ENCODE measurements at regions not wholly inside any gene's neighbourhood (a gene's known extent, or its start where the extent isn't known, plus 50 kb on each side); places are given as distances from the start of the nearest gene placed in this dataset.

GRCh38 chr5:56647099-56647850 lies 168.1 kb upstream of the MAP3K1 start:
- Histone ChIP-seq H4K20me1 (ENCODE audit: control insufficient read depth, insufficient read depth, insufficient read length) (no peaks in the 10 kb centered on the region), H4K8ac (replicated peaks; ENCODE audit: insufficient read length, low read depth, low read length) (no peak overlapping the region), H3K9ac (ENCODE audit: extremely low read depth, insufficient read length, low read length) (no peak overlapping the region), H2BK12ac (ENCODE audit: insufficient read length, low read depth, low read length) (no peak overlapping the region), H3K79me2 (ENCODE audit: insufficient read depth, low read length) (no peaks in the 10 kb centered on the region), H2AFZ (ENCODE audit: low read length) (no peak overlapping the region), H3K27me3 (ENCODE audit: insufficient read depth, low read length) (no peaks in the 10 kb centered on the region), H3K4me1 (ENCODE audit: insufficient read depth, low read length) (no peaks in the 10 kb centered on the region; the same call in 1 of the 2 replicates), H2BK5ac (ENCODE audit: insufficient read length, low read length) (no peak overlapping the region), H4K91ac (ENCODE audit: insufficient read length, low read depth, low read length) (no peak overlapping the region), H3K27ac (ENCODE audit: insufficient read length, low read depth, low read length) (no peak overlapping the region), H3K18ac (ENCODE audit: insufficient read length, low read depth, low read length) (no peak overlapping the region), H3K4ac (ENCODE audit: low read depth, low read length) (no peak overlapping the region), H2BK15ac (ENCODE audit: low read depth, low read length) (no peak overlapping the region), H3K9me3 (ENCODE audit: control insufficient read depth, low read depth, low read length) (no peaks in the 10 kb centered on the region), H3K56ac (ENCODE audit: insufficient read length, low read depth, low read length) (no peak overlapping the region), H3K14ac (ENCODE audit: insufficient read depth, low read length) (no peak overlapping the region), H3T11ph (ENCODE audit: low read length) (no peak overlapping the region), H3K4me2 (ENCODE audit: insufficient read depth, insufficient read length, low read length) (no peak overlapping the region), H2AK5ac (ENCODE audit: insufficient read length, low read length) (no peak overlapping the region), H3K23ac (ENCODE audit: insufficient read length, low read depth, low read length) (no peak overlapping the region), H4K5ac (ENCODE audit: insufficient read length, low read depth, low read length) (no peak overlapping the region), H3K23me2 (ENCODE audit: insufficient read length, low read depth, low read length, poor library complexity, severe bottlenecking) (no peaks in the 10 kb centered on the region), H2BK120ac (ENCODE audit: low read depth, low read length, poor library complexity, severe bottlenecking) (peak overlapping the region; percentile 65), H2BK20ac (ENCODE audit: low read depth, low read length, poor library complexity, severe bottlenecking) (no peak overlapping the region), H3K79me1 (ENCODE audit: insufficient read depth, low read depth, low read length, poor library complexity, severe bottlenecking) (no peaks in the 10 kb centered on the region)
- no peaks in the 10 kb centered on the region for H3K9me3 Mint-ChIP-seq
- no peak overlapping the region for H3K4me3 Mint-ChIP-seq
- no peak overlapping the region for H3K27ac Mint-ChIP-seq
- peaks cover 9 to 13% of the 10 kb centered on the region in 2 experiments for H3K4me1 Mint-ChIP-seq
- peaks cover 2% of the 10 kb centered on the region for H3K27me3 Mint-ChIP-seq (ENCODE audit: low read depth)
- DNase-seq, result no peak
- no CpG with 5 or more reads among the region's 4 CpGs for WGBS (ENCODE audit: extremely low coverage, insufficient read length, low lambda C conversion rate)
- no peaks in the 10 kb centered on the region for H3K36me3 Mint-ChIP-seq (ENCODE audit: insufficient read depth in 1 of 3, low read depth in 3 of 3)
- TF ChIP-seq CTCF (conservative IDR thresholded peaks at IDR 0.05), result no peak

Data from H9 (cell line).